LNCAP (cell line): ENCODE measurements at regions not wholly inside any gene's neighbourhood (a gene's known extent, or its start where the extent isn't known, plus 50 kb on each side); places are given as distances from the start of the nearest gene placed in this dataset.

Source experiments
- CTCF ChIP-seq: fragments of 450-650 bp; IDR thresholded peaks from 2 replicates; pipeline ENCODE4 v1.5.1; 2017; ENCODE audit warnings: mild to moderate bottlenecking

- TF ChIP-seq CTCF = no peak
These were observed 67.4 kb upstream of the FBRSL1 start for GRCh38 chr12:132422381-132423043.

GRCh38 chr12:132422040-132422380 is 67.9 kb upstream of the FBRSL1 start:
- TF ChIP-seq CTCF = no peak

- no peak for TF ChIP-seq CTCF
These were observed 70.2 kb upstream of the FBRSL1 start for GRCh38 chr12:132419631-132420246.

GRCh38 chr12:132418393-132418925 is 71.5 kb upstream of the FBRSL1 start:
- TF ChIP-seq CTCF = no peak

- no peak for TF ChIP-seq CTCF
These were observed 72.2 kb upstream of the FBRSL1 start for GRCh38 chr12:132417741-132418140.

- no peak for TF ChIP-seq CTCF
These were observed 73.1 kb upstream of the FBRSL1 start for GRCh38 chr12:132416827-132417226.

GRCh38 chr12:132416121-132416673 is 73.8 kb upstream of the FBRSL1 start:
- no peak for TF ChIP-seq CTCF
